Trophoblast cell (in vitro differentiated cells and primary cell): ENCODE measurements at regions not wholly inside any gene's neighbourhood (a gene's known extent, or its start where the extent isn't known, plus 50 kb on each side); places are given as distances from the start of the nearest gene placed in this dataset.

Experiments
- DNase-seq, 2 donors: peaks; one replicate each; pipeline ENCODE4 v3.0.0-alpha.2; 2016
- H2AFZ ChIP-seq: 2 replicates; pipeline ENCODE4 v1.6.1; 2013; ENCODE audit warnings: low read length, moderate library complexity, mild to moderate bottlenecking; ENCODE audit not compliant: insufficient read depth, poor library complexity
- H2AK5ac ChIP-seq: 2 replicates; pipeline ENCODE4 v1.6.1; 2013; ENCODE audit warnings: mild to moderate bottlenecking, low read length
- H2BK120ac ChIP-seq: 2 replicates; pipeline ENCODE4 v1.6.1; 2013; ENCODE audit warnings: low read length, mild to moderate bottlenecking, moderate library complexity; ENCODE audit not compliant: insufficient read depth, poor library complexity
- H2BK12ac ChIP-seq: 2 replicates; pipeline ENCODE4 v1.6.1; 2013; ENCODE audit warnings: mild to moderate bottlenecking, low read length, moderate library complexity
- H2BK5ac ChIP-seq: 2 replicates; pipeline ENCODE4 v1.6.1; 2013; ENCODE audit warnings: low read length, low read depth, moderate library complexity, mild to moderate bottlenecking; ENCODE audit not compliant: poor library complexity
- H3K14ac ChIP-seq: 2 replicates; pipeline ENCODE4 v1.6.1; 2013; ENCODE audit warnings: mild to moderate bottlenecking, low read length
- H3K18ac ChIP-seq: 2 replicates; pipeline ENCODE4 v1.6.1; 2013; ENCODE audit warnings: mild to moderate bottlenecking, low read length
- H3K23ac ChIP-seq: 2 replicates; pipeline ENCODE4 v1.6.1; 2013; ENCODE audit warnings: low read length
- H3K27ac ChIP-seq: 2 replicates; pipeline ENCODE4 v1.5.1; 2013; ENCODE audit warnings: low read depth, mild to moderate bottlenecking, inconsistent platforms, low read length, moderate library complexity
- H3K27me3 ChIP-seq: 2 replicates; pipeline ENCODE4 v1.6.1; 2013; ENCODE audit warnings: inconsistent platforms, mild to moderate bottlenecking, low read length, moderate library complexity; ENCODE audit not compliant: insufficient read depth
- H3K36me3 ChIP-seq, 2 experiments: 1 replicate in 1 of 2; 2 replicates in 1 of 2; pipeline ENCODE4 v1.6.1; 2013; ENCODE audit warnings: low read length in 2 of 2, mild to moderate bottlenecking in 2 of 2, moderate library complexity in 1 of 2; ENCODE audit not compliant: insufficient read depth in 2 of 2, control insufficient read depth in 1 of 2
- H3K4ac ChIP-seq: 2 replicates; pipeline ENCODE4 v1.6.1; 2013; ENCODE audit warnings: low read depth, mild to moderate bottlenecking, low read length, moderate library complexity
- H3K4me1 ChIP-seq, 2 experiments: 1 replicate in 1 of 2; 2 replicates in 1 of 2; pipeline ENCODE4 v1.6.1; 2013; ENCODE audit warnings: low read length in 2 of 2, mild to moderate bottlenecking in 2 of 2, moderate library complexity in 1 of 2; ENCODE audit not compliant: insufficient read depth in 2 of 2, control insufficient read depth in 1 of 2
- H3K4me2 ChIP-seq: 2 replicates; pipeline ENCODE4 v1.6.1; 2013; ENCODE audit warnings: inconsistent platforms, mild to moderate bottlenecking, low read length, moderate library complexity
- H3K4me3 ChIP-seq: 2 replicates; pipeline ENCODE4 v1.5.1; 2013; ENCODE audit warnings: mild to moderate bottlenecking, low read depth, low read length, inconsistent platforms
- H3K79me1 ChIP-seq: one replicate; pipeline ENCODE4 v1.6.1; 2013; ENCODE audit warnings: low read length
- H3K79me2 ChIP-seq: 2 replicates; pipeline ENCODE4 v1.6.1; 2013; ENCODE audit warnings: low read length, mild to moderate bottlenecking; ENCODE audit not compliant: control insufficient read depth, insufficient read depth, poor library complexity
- H3K9ac ChIP-seq: 2 replicates; pipeline ENCODE4 v1.6.1; 2013; ENCODE audit warnings: mild to moderate bottlenecking, low read length
- H3K9me3 ChIP-seq: 2 replicates; pipeline ENCODE4 v1.6.1; 2013; ENCODE audit warnings: low read depth, mild to moderate bottlenecking, control low read depth, inconsistent platforms, low read length; ENCODE audit not compliant: insufficient read depth
- H4K12ac ChIP-seq: 2 replicates; pipeline ENCODE4 v1.6.1; 2013; ENCODE audit warnings: low read depth, mild to moderate bottlenecking, low read length, moderate library complexity
- H4K8ac ChIP-seq: 2 replicates; pipeline ENCODE4 v1.6.1; 2013; ENCODE audit warnings: low read depth, mild to moderate bottlenecking, low read length, moderate library complexity
- H4K91ac ChIP-seq: one replicate; pipeline ENCODE4 v1.6.1; 2013; ENCODE audit warnings: low read depth, mild to moderate bottlenecking, low read length, moderate library complexity
- WGBS: extraction: QIAGEN DNeasy Blood & Tissue Kit; methylation state at CpG from one replicate; pipeline ENCODE4 v1.1.7; 2013; ENCODE audit warnings: missing lambda C conversion rate; ENCODE audit not compliant: insufficient read length, insufficient coverage; ENCODE audit errors: extremely low coverage; 5-methylcytosine and 5-hydroxymethylcytosine counted together

DNA sequence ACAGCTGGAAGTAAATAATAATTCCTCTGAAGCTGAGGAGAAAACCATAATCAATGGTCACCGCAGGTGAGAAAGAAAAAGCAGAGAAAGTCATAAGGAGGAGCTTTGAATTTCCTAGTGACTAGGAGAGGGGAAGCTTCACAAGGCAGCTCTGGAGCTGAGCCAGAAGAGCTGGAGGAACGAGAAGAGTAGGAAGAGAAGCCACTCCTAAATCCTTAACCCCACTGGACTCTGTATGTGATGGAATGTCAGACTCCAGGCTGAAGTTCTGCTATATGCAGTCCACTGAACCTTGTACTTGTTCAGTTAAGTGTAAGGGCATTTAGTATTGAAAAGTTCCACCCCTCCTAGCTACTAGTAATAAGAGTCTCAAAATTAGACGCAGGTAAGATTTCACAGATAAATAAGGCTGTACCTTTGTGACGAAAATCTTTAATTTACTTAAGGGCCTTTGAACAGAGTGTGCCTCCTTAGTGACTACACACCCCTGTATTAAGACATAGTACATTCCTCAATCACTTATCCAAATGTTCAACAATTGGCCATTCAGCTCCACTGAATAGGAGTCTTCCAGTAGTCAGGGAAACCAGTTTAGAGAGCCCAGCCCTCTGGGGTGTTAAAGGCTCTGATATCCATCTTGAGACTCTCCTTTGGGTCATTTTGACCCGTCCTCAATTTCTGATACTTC, 71.4 kb upstream of the UFL1 start:
- Histone ChIP-seq H3K4me3 (no peak overlapping the region), H4K91ac (no peak overlapping the region), H3K27me3 (no peaks in the 10 kb centered on the region), H3K4me1 (no peaks in the 10 kb centered on the region), H2AK5ac (no peak overlapping the region), H3K4ac (no peak overlapping the region), H4K8ac (no peak overlapping the region), H3K36me3 (no peaks in the 10 kb centered on the region), H3K4me2 (no peak overlapping the region), H3K9me3 (no peaks in the 10 kb centered on the region), H2BK5ac (no peak overlapping the region), H3K23ac (no peak overlapping the region), H2BK120ac (no peak overlapping the region), H4K12ac (no peak overlapping the region), H3K79me2 (no peaks in the 10 kb centered on the region), H3K9ac (no peak overlapping the region), H2BK12ac (no peak overlapping the region), H3K27ac (no peak overlapping the region), H3K18ac (no peak overlapping the region), H2AFZ (no peak overlapping the region), H3K14ac (no peak overlapping the region), H3K79me1 (no peaks in the 10 kb centered on the region)
- no CpG with 5 or more reads among the region's 5 CpGs for WGBS
- DNase-seq, result no peak

DNA sequence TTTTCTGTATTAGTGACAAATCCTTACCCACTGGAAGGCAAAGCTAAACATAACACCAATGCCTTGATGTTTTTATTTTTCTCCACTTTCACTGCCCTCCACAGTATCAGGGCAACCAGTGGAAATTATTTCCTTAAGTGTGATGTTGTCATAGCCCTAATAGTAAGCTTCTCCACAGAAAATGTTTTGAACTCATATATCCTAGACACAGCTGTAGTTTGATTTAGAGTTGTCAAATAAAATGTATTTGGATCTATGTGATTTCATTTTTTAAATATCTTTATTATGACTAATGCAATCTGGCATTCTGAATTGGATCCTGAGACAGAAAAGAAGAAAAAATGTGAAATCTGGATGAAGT, 70.9 kb upstream of the UFL1 start:
- no peak overlapping the region for H2BK120ac ChIP-seq
- no peak overlapping the region for H3K9ac ChIP-seq
- no peaks in the 10 kb centered on the region for H3K79me2 ChIP-seq
- no peak overlapping the region for H2AK5ac ChIP-seq
- no peak overlapping the region for H3K23ac ChIP-seq
- H3K14ac ChIP-seq, result no peak overlapping the region
- H3K9me3 ChIP-seq, result no peaks in the 10 kb centered on the region
- H4K12ac ChIP-seq, result no peak overlapping the region
- H2BK5ac ChIP-seq, result no peak overlapping the region
- H3K27me3 ChIP-seq, result no peaks in the 10 kb centered on the region
- H3K36me3 ChIP-seq, result no peaks in the 10 kb centered on the region
- no peak overlapping the region for H2BK12ac ChIP-seq
- no peak for DNase-seq
- no peak overlapping the region for H3K27ac ChIP-seq
- H4K8ac ChIP-seq, result no peak overlapping the region
- H3K4me3 ChIP-seq, result no peak overlapping the region
- no peak overlapping the region for H2AFZ ChIP-seq
- no peaks in the 10 kb centered on the region for H3K79me1 ChIP-seq
- H3K18ac ChIP-seq, result no peak overlapping the region
- H3K4me2 ChIP-seq, result no peak overlapping the region
- H3K4me1 ChIP-seq, result no peaks in the 10 kb centered on the region
- no peak overlapping the region for H4K91ac ChIP-seq
- no peak overlapping the region for H3K4ac ChIP-seq

DNA sequence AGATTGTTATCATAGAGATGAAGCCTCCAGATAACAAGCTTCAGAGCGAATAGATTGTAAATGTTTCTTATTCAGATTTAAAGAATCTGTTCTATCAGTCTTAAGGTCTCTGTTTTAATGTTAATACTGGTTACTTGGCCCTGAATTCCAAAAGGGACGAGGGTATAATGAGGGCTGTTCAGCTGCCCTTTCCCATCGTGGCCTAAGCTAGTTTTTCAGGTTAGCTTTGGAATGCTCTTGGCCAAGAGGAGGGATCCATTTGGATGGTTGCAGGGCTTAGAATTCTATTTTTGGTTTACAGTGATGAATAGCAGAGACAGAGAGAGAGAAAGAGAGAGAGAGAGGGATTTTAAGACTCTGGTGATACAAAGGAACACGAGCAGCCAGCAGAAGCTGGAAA, 62.8 kb upstream of the UFL1 start:
- Histone ChIP-seq H2AK5ac (no peak overlapping the region), H2BK12ac (no peak overlapping the region), H3K27me3 (no peaks in the 10 kb centered on the region), H2BK120ac (no peak overlapping the region), H4K91ac (no peak overlapping the region), H3K9ac (no peak overlapping the region), H3K4me3 (no peak overlapping the region), H3K18ac (no peak overlapping the region), H3K79me1 (peaks cover 17% of the 10 kb centered on the region), H2AFZ (no peak overlapping the region), H4K8ac (no peak overlapping the region), H3K36me3 (no peaks in the 10 kb centered on the region), H3K27ac (peak overlapping the region; percentile 83), H4K12ac (no peak overlapping the region), H2BK5ac (no peak overlapping the region), H3K79me2 (peaks cover 1% of the 10 kb centered on the region), H3K14ac (no peak overlapping the region), H3K9me3 (no peaks in the 10 kb centered on the region), H3K4me1 (peaks cover 10 to 13% of the 10 kb centered on the region in 2 experiments), H3K4ac (no peak overlapping the region), H3K4me2 (no peak overlapping the region), H3K23ac (no peak overlapping the region)
- DNase-seq, result peak; percentile 55 to 95
- no CpG with 5 or more reads among the region's 4 CpGs for WGBS

DNA sequence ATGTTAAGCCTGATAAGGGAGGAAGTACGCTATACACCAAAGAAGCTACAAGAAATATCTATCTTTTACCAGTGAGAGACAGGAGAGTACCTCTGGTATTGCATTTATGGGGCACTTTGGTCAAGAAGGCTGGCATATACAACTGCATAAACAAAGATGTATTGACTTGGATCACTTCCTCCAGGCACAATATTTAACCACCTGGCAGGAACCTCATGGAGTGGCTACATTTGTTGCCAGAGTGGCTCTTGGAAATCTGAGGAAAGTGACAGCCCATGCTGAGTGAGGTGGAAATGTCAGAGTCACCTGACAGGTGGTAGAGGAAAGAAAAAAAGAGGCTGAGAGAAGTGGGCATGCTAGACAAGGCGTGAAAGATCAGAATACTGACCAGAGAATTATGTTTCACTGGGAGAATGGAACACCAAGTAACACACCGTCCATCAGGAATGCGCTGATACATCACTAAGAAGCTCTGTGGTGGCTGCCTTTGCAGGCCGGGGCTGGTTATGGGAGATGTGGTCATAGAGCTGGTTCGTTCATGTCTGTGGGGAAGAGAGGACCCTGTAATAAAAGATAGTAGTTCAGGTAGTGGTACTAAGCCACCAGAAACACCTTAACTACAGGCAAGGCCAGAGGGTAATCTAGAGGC, 61.4 kb upstream of the UFL1 start:
- peak overlapping the region; percentile 79 for H2BK12ac ChIP-seq
- H3K9me3 ChIP-seq, result no peaks in the 10 kb centered on the region
- H3K18ac ChIP-seq, result no peak overlapping the region
- H3K14ac ChIP-seq, result peak overlapping the region; percentile 36
- DNase-seq, result no peak
- H3K4me2 ChIP-seq, result no peak overlapping the region
- H3K4ac ChIP-seq, result peak overlapping the region; percentile 20
- H2BK120ac ChIP-seq, result peak overlapping the region; percentile 68
- peaks cover 10 to 13% of the 10 kb centered on the region in 2 experiments for H3K4me1 ChIP-seq
- no peaks in the 10 kb centered on the region for H3K36me3 ChIP-seq
- peaks cover 1% of the 10 kb centered on the region for H3K79me2 ChIP-seq
- H2BK5ac ChIP-seq, result peak overlapping the region; percentile 23
- H3K4me3 ChIP-seq, result no peak overlapping the region
- no peak overlapping the region for H4K12ac ChIP-seq
- no peak overlapping the region for H3K23ac ChIP-seq
- WGBS, result no CpG with 5 or more reads among the region's 6 CpGs
- H4K8ac ChIP-seq, result peak overlapping the region; percentile 62
- peak overlapping the region; percentile 45 for H4K91ac ChIP-seq
- H3K79me1 ChIP-seq, result peaks cover 17% of the 10 kb centered on the region
- no peak overlapping the region for H2AK5ac ChIP-seq
- H3K27ac ChIP-seq, result peak overlapping the region; percentile 38
- H2AFZ ChIP-seq, result no peak overlapping the region
- no peaks in the 10 kb centered on the region for H3K27me3 ChIP-seq
- H3K9ac ChIP-seq, result no peak overlapping the region
